Upper lobe of left lung (tissue), 4 donors: ENCODE measurements at regions not wholly inside any gene's neighbourhood (a gene's known extent, or its start where the extent isn't known, plus 50 kb on each side); places are given as distances from the start of the nearest gene placed in this dataset.

Experiments
- CTCF ChIP-seq, 6 experiments: fragments of 450-650 bp in 4 of 6; fragments of 200-600 bp in 2 of 6; sonication (generic) in 2 of 6; IDR thresholded peaks; one replicate each; pipeline ENCODE4 v1.5.1; 2016 to 2019; ENCODE audit warnings: antibody characterized with exemption in 6 of 6
- EP300 ChIP-seq, 4 donors: sonication (generic); formaldehyde crosslinking; IDR thresholded peaks; one replicate each; pipeline ENCODE4 v1.5.1; 2017; ENCODE audit warnings: antibody characterized with exemption in 4 of 4, control low read depth in 2 of 4
- POLR2A ChIP-seq, 4 donors: fragments of 450-650 bp; IDR thresholded peaks; one replicate each; pipeline ENCODE4 v1.5.1; 2016 to 2017; ENCODE audit warnings: antibody characterized with exemption in 4 of 4, mild to moderate bottlenecking in 2 of 4
- POLR2AphosphoS5 ChIP-seq, 2 donors: sonication (generic); formaldehyde crosslinking; IDR thresholded peaks; one replicate each; pipeline ENCODE4 v1.5.1; 2017; ENCODE audit warnings: antibody characterized with exemption in 2 of 2

- TF ChIP-seq POLR2A (IDR thresholded peaks at IDR 0.05) (no peak), CTCF (IDR thresholded peaks at IDR 0.05) (no peak), POLR2AphosphoS5 (IDR thresholded peaks at IDR 0.05) (no peak), EP300 (IDR thresholded peaks at IDR 0.05) (no peak)
Observed at GRCh38 chr10:100687143-100688003, 58.0 kb upstream of the PAX2 start.
